ENCODE measurements at regions not wholly inside any gene's neighbourhood (a gene's known extent, or its start where the extent isn't known, plus 50 kb on each side); places are given as distances from the start of the nearest gene placed in this dataset.
A peak's percentile ranks its signal among the peaks of the same experiment; 100 is the strongest.

- DNase-seq = no peak
These were observed 174.8 kb downstream of the BUD13 start for GRCh38 chr11:116598036-116598435.

DNA sequence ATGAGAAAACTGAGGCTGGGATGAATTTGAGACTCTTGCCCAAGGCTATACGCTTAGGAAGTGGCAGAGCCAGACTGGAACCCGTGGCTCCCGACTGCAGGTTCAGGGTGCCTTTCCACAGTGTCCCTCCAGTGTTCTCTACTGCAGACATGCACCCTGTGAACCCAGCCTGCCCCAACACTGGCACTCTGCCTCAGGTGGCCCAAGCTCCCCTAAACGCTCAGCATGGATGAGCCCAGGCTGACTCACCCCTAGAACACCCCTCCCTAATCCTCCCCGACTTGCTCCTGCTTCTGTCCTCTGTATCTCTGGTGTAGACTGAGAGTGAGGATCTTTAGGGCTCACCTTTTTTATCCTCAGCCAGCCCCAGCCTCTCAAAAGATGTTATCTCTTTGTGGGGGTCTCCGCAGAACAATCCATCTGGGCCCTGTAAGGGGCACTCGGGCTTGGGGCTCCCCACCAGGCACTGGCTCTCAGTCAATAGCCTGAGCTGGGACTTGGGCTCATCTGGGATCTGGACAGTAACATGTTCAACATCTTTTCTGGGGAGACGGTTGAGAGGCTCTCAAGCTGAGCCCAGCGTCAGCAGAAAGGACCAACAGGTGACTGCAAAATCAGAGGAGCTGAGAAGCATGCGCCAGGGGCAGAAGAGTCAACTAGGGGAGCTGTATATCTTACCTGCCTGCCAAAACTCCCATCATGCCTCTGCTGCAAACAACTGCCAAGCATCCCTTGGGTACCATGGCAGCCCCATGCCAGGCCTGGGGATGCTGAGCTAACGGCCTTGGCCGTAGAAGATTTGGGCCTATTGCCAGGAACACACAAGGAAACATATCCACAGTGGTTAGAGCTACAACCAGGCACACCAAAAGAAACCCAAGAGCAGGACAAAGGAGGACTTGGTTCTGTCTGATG is 176.2 kb downstream of the BUD13 start:
- peak; percentile 38 for DNase-seq

GRCh38 chr11:116595305-116595880 is 177.4 kb downstream of the BUD13 start:
- peak; percentile 87 for DNase-seq

DNA sequence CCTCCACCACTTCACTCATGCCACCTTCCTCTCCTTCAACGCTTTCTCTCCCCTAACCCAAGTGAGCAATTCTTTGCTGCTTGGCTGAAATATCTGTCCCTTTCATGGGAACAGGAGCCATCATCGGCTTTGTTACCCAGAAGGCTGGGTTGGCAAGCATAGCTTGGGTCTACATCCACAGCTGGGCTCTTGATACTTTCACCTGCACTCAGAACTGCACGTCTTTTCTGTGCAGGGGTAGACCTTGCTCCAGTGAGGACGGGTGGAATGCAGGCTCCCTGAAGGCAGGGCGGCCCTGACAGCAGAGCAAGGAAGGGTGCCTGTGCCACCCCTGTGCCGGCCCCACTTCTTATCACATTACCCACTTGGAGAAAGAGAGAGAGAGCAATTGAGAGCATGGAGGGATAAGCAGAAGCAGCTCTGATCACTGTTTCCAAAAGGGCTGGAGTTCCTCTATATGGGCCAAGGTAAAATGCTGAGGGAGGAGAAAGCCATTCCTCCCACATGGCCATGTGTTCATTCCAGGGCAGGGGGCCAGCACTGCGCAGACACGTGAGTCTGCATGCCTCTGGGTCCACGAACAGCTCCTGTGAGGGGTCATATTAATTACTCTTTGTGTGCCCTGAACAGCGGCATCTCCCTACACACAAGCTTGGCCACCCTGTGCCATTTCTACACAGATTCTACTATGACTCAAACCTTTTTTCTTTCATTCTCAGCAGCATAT is 181.8 kb downstream of the BUD13 start:
- no peak for DNase-seq

GRCh38 chr11:116589402-116589801 is 183.4 kb downstream of the BUD13 start:
- no peak for DNase-seq

DNA sequence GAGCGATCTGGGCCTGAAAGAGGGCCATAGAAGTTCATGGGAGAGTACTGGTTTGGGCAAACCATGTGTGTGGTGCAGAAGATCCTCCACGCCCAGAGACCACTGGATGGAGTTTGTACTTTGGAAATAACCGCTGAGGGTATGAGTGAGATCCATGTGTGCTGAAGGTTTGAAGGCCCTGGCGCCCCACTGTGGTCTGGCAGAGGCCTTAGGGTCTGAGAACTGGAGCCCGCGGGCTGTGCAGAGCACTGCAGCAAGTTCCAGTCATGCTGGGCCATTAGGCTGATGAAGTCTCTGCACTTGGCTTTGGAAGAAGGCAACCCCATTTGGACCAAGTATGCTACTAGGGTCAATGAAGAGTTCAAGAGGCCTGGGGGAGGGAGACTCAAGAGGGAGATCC is 186.4 kb downstream of the BUD13 start:
- no peak for DNase-seq

- no peak for DNase-seq
These were observed 190.2 kb downstream of the BUD13 start for GRCh38 chr11:116582571-116582970.

- DNase-seq = no peak
These were observed 191.4 kb downstream of the BUD13 start for GRCh38 chr11:116581349-116581748.

- DNase-seq = no peak
These were observed 192.0 kb downstream of the BUD13 start for GRCh38 chr11:116580799-116581198.

DNA sequence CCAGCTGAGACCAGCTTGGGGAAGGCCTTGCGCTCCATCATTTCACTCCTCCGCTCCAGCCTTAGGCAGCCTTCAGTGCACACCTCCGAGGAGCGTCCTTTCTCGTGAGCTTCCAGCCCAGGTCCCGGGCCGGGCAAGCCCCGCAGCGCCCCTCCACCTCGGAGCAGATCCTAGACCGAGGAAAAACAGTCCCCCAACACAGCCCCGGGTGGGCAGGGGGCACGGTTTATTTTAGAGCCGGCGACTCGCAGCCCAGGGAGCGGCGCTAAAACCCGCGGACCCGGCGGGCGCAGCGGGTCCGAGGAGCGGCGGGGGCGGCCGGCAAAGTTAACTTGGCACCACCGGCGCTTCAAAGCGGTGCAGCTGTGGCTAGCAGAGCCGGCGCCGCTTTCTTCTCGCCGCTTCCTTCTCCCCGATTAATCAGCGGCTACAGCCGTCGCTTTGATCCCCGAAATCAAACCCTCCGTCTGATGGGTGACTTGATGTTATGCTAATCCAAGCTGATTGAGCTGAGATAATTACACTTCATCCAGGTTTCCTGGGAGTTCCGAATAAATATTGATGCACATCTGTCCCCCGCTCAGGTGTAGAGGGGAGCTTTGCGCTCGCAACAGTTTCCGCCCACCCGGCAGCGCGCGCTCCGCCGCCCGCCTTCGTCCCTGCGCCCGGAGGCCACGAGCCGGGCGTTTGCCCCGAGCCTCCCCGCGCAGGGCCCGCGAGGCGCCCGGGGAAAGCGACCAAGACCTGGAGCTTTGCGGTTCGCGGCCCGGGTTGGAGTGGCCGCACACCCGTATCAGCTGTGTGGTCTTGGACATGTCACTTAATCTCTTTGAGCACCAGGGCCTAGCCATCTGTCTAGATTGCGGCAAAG is 192.7 kb downstream of the BUD13 start:
- no peak for DNase-seq

GRCh38 chr11:116579031-116579653 is 193.6 kb downstream of the BUD13 start:
- peak; percentile 91 for DNase-seq

- DNase-seq = no peak
These were observed 194.8 kb downstream of the BUD13 start for GRCh38 chr11:116577956-116578355.

- no peak for DNase-seq
These were observed 195.5 kb downstream of the BUD13 start for GRCh38 chr11:116577273-116577672.

- no peak for DNase-seq
These were observed 196.3 kb downstream of the BUD13 start for GRCh38 chr11:116576526-116576925.

GRCh38 chr11:116567721-116568242 is 205.0 kb downstream of the BUD13 start:
- no peak for DNase-seq

- DNase-seq = no peak
These were observed 209.1 kb downstream of the BUD13 start for GRCh38 chr11:116563712-116564047.

GRCh38 chr11:116563028-116563711 is 209.6 kb downstream of the BUD13 start:
- peak; percentile 73 for DNase-seq

DNA sequence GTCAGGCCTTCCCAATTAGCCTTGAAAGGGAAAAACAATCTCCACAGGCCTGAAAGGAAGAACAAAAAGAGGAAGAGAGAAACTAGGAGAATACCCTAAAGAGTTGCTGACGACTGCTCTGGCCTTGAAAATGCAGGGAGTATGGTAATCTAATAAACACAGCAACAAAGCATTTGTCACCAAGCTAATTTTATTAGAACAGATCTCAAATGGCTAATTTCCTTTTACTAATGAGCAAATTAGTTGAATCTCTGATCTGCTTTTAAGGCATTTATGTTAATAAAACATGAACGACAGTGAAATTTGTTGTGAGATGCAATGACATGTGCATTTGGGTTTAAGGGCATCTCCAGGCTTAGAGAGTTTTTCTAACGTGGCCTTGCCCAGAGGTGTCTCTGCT is 212.2 kb downstream of the BUD13 start:
- no peak for DNase-seq

GRCh38 chr11:116558504-116559211 is 214.1 kb downstream of the BUD13 start:
- no peak for DNase-seq

DNA sequence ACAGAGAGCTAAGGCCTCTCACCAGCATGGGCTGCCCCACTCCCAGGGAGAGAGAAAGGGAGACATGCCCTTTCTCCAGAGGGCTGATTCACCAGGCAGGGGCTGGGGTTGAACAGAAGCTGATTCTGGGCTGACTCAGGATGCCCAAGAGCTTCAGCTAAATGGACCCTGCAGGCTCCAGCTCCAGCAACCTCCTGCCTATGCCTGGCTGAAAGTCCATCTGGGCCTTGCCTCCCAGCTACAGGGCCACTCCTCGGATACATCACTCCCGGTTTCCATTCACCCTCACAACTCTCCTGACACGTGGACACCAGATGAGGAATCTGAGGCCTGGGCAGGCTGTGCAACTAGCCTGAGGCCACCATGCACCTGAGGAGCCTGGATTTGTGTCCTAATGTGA is 215.5 kb downstream of the BUD13 start:
- no peak for DNase-seq

- DNase-seq = no peak
These were observed 216.3 kb downstream of the BUD13 start for GRCh38 chr11:116556483-116556882.

Data from NCI-H1092 (cell line).